H1 (cell line): ENCODE measurements at regions not wholly inside any gene's neighbourhood (a gene's known extent, or its start where the extent isn't known, plus 50 kb on each side); places are given as distances from the start of the nearest gene placed in this dataset.

Experiments
- CTCF ChIA-PET: fragments of 300-600 bp; sonication (Branson Sonifier 250); formaldehyde crosslinking; loops from one replicate; lab custom pipeline; 2021; ENCODE audit not compliant: partially characterized antibody; lab: Charles Lee
- POLR2A ChIA-PET: fragments of 300-600 bp; sonication (Branson Sonifier 250); formaldehyde crosslinking; loops from one replicate; lab custom pipeline; 2021; ENCODE audit warnings: inconsistent platforms; ENCODE audit not compliant: partially characterized antibody; lab: Charles Lee
- DNase-seq, 2 experiments: peaks; one replicate each; pipeline versions ENCODE4 v3.0.0 to v3.0.0-alpha.2; 2010 to 2022; ENCODE audit warnings: low spot score in 2 of 2, low read depth in 1 of 2, mixed read lengths in 1 of 2
- FAIRE-seq: peaks from 2 replicates; lab custom pipeline; 2011; peaks lifted over from hg19 to GRCh38; lab: Jason Lieb, UNC
- H2AFZ ChIP-seq: 2 replicates; pipeline ENCODE4 v1.8.1; 2012; ENCODE audit warnings: low read length, inconsistent platforms
- H2AK5ac ChIP-seq: 2 replicates; pipeline ENCODE4 v1.6.1; 2013; ENCODE audit warnings: low read depth, low read length
- H2BK120ac ChIP-seq: replicated peaks from 2 replicates; pipeline ENCODE3; 2013; ENCODE audit warnings: low read depth, low read length, inconsistent platforms
- H2BK12ac ChIP-seq: 2 replicates; pipeline ENCODE4 v1.6.1; 2013; ENCODE audit warnings: low read depth, low read length
- H2BK15ac ChIP-seq: 2 replicates; pipeline ENCODE4 v1.6.1; 2013; ENCODE audit warnings: low read length
- H2BK20ac ChIP-seq: 2 replicates; pipeline ENCODE4 v1.6.1; 2013; ENCODE audit warnings: low read length
- H2BK5ac ChIP-seq: 2 replicates; pipeline ENCODE4 v1.6.1; 2013; ENCODE audit warnings: low read depth, low read length
- H3K14ac ChIP-seq: 2 replicates; pipeline ENCODE4 v1.6.1; 2013; ENCODE audit warnings: inconsistent platforms; ENCODE audit not compliant: insufficient read length
- H3K18ac ChIP-seq: 2 replicates; pipeline ENCODE4 v1.6.1; 2013; ENCODE audit warnings: low read length; ENCODE audit errors: extremely low read depth
- H3K23ac ChIP-seq: 2 replicates; pipeline ENCODE4 v1.6.1; 2013; ENCODE audit warnings: inconsistent platforms; ENCODE audit not compliant: insufficient read length
- H3K23me2 ChIP-seq: 2 replicates; pipeline ENCODE4 v1.6.1; 2013; ENCODE audit warnings: low read depth, low read length
- H3K27ac ChIP-seq: 2 replicates; pipeline ENCODE4 v1.6.1; 2011; ENCODE audit warnings: low read depth, low read length, inconsistent platforms
- H3K27me3 ChIP-seq, 4 experiments: replicated peaks in 1 of 4; 1 replicate in 1 of 4; 2 replicates in 3 of 4; pipeline versions ENCODE4 v1.6.1 to v1.8.1; 2011 to 2013; ENCODE audit warnings: low read length in 3 of 4, mild to moderate bottlenecking in 3 of 4, inconsistent platforms in 2 of 4, mixed read lengths in 2 of 4, moderate library complexity in 1 of 4; ENCODE audit not compliant: control insufficient read depth in 3 of 4, insufficient read depth in 3 of 4; ENCODE audit errors: extremely low read depth in 1 of 4
- H3K36me3 ChIP-seq, 4 experiments: 2 replicates each; pipeline versions ENCODE4 v1.6.1 to v1.8.1; 2011 to 2013; ENCODE audit warnings: mild to moderate bottlenecking in 4 of 4, low read length in 3 of 4, moderate library complexity in 2 of 4, control low read depth in 1 of 4, inconsistent platforms in 1 of 4; ENCODE audit not compliant: insufficient read depth in 4 of 4, control insufficient read depth in 2 of 4
- H3K4ac ChIP-seq: replicated peaks from 2 replicates; pipeline ENCODE3; 2013; ENCODE audit warnings: low read length, low read depth, mixed read lengths, inconsistent platforms; ENCODE audit not compliant: insufficient read length
- H3K4me1 ChIP-seq, 4 experiments: replicated peaks in 1 of 4; 1 replicate in 1 of 4; 2 replicates in 3 of 4; pipeline versions ENCODE4 v1.6.1 to v1.8.1; 2011 to 2013; ENCODE audit warnings: low read length in 3 of 4, inconsistent platforms in 2 of 4, mixed read lengths in 1 of 4; ENCODE audit not compliant: insufficient read depth in 4 of 4, control insufficient read depth in 3 of 4
- H3K4me2 ChIP-seq, 2 experiments: 2 replicates each; pipeline versions ENCODE4 v1.6.1 to v1.8.1; 2011 to 2013; ENCODE audit warnings: low read depth in 2 of 2, low read length in 2 of 2, control low read depth in 1 of 2, inconsistent platforms in 1 of 2, mild to moderate bottlenecking in 1 of 2; ENCODE audit not compliant: insufficient read depth in 1 of 2
- H3K4me3 ChIP-seq, 4 experiments: fragments of 200-600, 300-600 bp in 1 of 4; sonication (generic), shearing (Covaris generic), sonication (Bioruptor Twin) in 1 of 4; 2 replicates each; pipeline versions ENCODE4 v1.5.1 to v1.8.1; 2011 to 2016; ENCODE audit warnings: low read length in 4 of 4, low read depth in 3 of 4, control low read depth in 2 of 4, inconsistent platforms in 2 of 4, mild to moderate bottlenecking in 2 of 4, mixed read lengths in 1 of 4, moderate library complexity in 1 of 4; ENCODE audit not compliant: insufficient read depth in 2 of 4; ENCODE audit errors: extremely low read depth in 1 of 4
- H3K56ac ChIP-seq: replicated peaks from 2 replicates; pipeline ENCODE3; 2013; ENCODE audit warnings: low read depth, mild to moderate bottlenecking, mixed read lengths, low read length, inconsistent platforms; ENCODE audit not compliant: insufficient read length
- H3K79me1 ChIP-seq: 2 replicates; pipeline ENCODE4 v1.6.1; 2013; ENCODE audit warnings: low read depth, low read length, control low read depth
- H3K79me2 ChIP-seq, 2 experiments: 2 replicates each; pipeline versions ENCODE4 v1.6.1 to v1.8.1; 2012 to 2013; ENCODE audit warnings: low read length in 2 of 2, mild to moderate bottlenecking in 2 of 2, inconsistent platforms in 1 of 2; ENCODE audit not compliant: insufficient read depth in 2 of 2, control insufficient read depth in 1 of 2
- H3K9ac ChIP-seq, 4 experiments: replicated peaks in 1 of 4; 1 replicate in 1 of 4; 2 replicates in 3 of 4; pipeline versions ENCODE4 v1.6.1 to v1.8.1; 2011 to 2013; ENCODE audit warnings: low read depth in 3 of 4, low read length in 3 of 4, control low read depth in 2 of 4, mild to moderate bottlenecking in 2 of 4, moderate library complexity in 2 of 4, inconsistent platforms in 1 of 4; ENCODE audit errors: extremely low read depth in 1 of 4
- H3K9me3 ChIP-seq, 2 experiments: 2 replicates each; pipeline versions ENCODE4 v1.6.1 to v1.8.1; 2012 to 2013; ENCODE audit warnings: mild to moderate bottlenecking in 2 of 2, moderate library complexity in 2 of 2, control low read depth in 1 of 2, inconsistent platforms in 1 of 2, low read depth in 1 of 2, low read length in 1 of 2, mixed read lengths in 1 of 2; ENCODE audit not compliant: insufficient read depth in 2 of 2
- H4K20me1 ChIP-seq, 2 experiments: replicated peaks in 1 of 2; 2 replicates each; pipeline versions ENCODE3 to v1.8.1; 2011 to 2013; ENCODE audit warnings: inconsistent platforms in 2 of 2, low read length in 2 of 2, mild to moderate bottlenecking in 1 of 2; ENCODE audit not compliant: insufficient read depth in 2 of 2, control insufficient read depth in 1 of 2
- H4K5ac ChIP-seq: 2 replicates; pipeline ENCODE4 v1.6.1; 2013; ENCODE audit warnings: low read length, low read depth, mixed read lengths, inconsistent platforms; ENCODE audit not compliant: insufficient read length
- H4K8ac ChIP-seq: 2 replicates; pipeline ENCODE4 v1.8.0; 2013; ENCODE audit warnings: mild to moderate bottlenecking, moderate library complexity, low read length, inconsistent platforms; ENCODE audit not compliant: insufficient read depth; ENCODE audit errors: extremely low read depth
- H4K91ac ChIP-seq: replicated peaks from 2 replicates; pipeline ENCODE3; 2013; ENCODE audit warnings: low read length, mixed read lengths, inconsistent platforms; ENCODE audit not compliant: insufficient read length
- ATF2 ChIP-seq: IDR thresholded peaks from 2 replicates; pipeline ENCODE4 v1.6.1; 2012; ENCODE audit warnings: low read length, inconsistent platforms
- BACH1 ChIP-seq: IDR thresholded peaks from 2 replicates; pipeline ENCODE4 v1.6.1; 2012; ENCODE audit warnings: low read length, improper control_type of control experiment
- CBX5 ChIP-seq: fragments of 300-800, 300-1000 bp; sonication (generic); IDR thresholded peaks from 2 replicates; pipeline ENCODE4 v1.7.1; 2016; ENCODE audit warnings: antibody characterized with exemption, low read length, low read depth
- CTCF ChIP-seq, 3 experiments: IDR thresholded peaks; 1 replicate in 2 of 3; 2 replicates in 1 of 3; pipeline versions ENCODE4 v1.5.1 to v1.6.1; 2011; ENCODE audit warnings: low read length in 3 of 3, mild to moderate bottlenecking in 3 of 3, inconsistent platforms in 2 of 3, low read depth in 1 of 3, moderate library complexity in 1 of 3; ENCODE audit not compliant: insufficient read depth in 1 of 3; ENCODE audit errors: control extremely low read depth in 1 of 3
- RXRA ChIP-seq: IDR thresholded peaks from 2 replicates; pipeline ENCODE4 v1.6.1; 2011; ENCODE audit warnings: low read depth, mild to moderate bottlenecking, low read length, moderate library complexity; ENCODE audit not compliant: insufficient read depth
- SIRT6 ChIP-seq: IDR thresholded peaks from one replicate; pipeline ENCODE4 v1.7.1; 2012; ENCODE audit warnings: low read length, inconsistent platforms
- WGBS, 2 experiments: shearing (Covaris generic) in 1 of 2; methylation state at CpG; one replicate each; pipeline versions ENCODE4 v1.1.6 to v1.1.7; 2013 to 2015; ENCODE audit warnings: low lambda C conversion rate in 2 of 2, mixed read lengths in 2 of 2, inconsistent platforms in 1 of 2, low coverage in 1 of 2, missing lambda C conversion rate in 1 of 2; ENCODE audit not compliant: insufficient replicate concordance in 2 of 2, insufficient coverage in 1 of 2, insufficient read length in 1 of 2; ENCODE audit errors: extremely low coverage in 1 of 2, missing lambda C conversion rate in 1 of 2; 5-methylcytosine and 5-hydroxymethylcytosine counted together

- H3K4me1 ChIP-seq = no peaks in the 10 kb centered on the region; a peak in 1 of 7 replicates
- H4K5ac ChIP-seq = no peak overlapping the region
- H3K14ac ChIP-seq = no peak overlapping the region
- FAIRE-seq (no peak), DNase-seq (no peak)
- no peak overlapping the region for H2BK20ac ChIP-seq
- no peak overlapping the region for H2BK15ac ChIP-seq
- no peaks in the 10 kb centered on the region for H3K27me3 ChIP-seq
- H3K18ac ChIP-seq = no peak overlapping the region
- ChIA-PET CTCF (interaction anchor here (0.6 to 1.4 kb wide), 4 partner anchors 11 to 80 kb away, joined by 3 to 4 read pairs (median 3); no protein-coding TSS in a partner anchor), POLR2A (no interaction called here)
- no peaks in the 10 kb centered on the region for H3K79me2 ChIP-seq
- H2AFZ ChIP-seq = no peak overlapping the region
- no peak overlapping the region for H3K23ac ChIP-seq
- H2BK5ac ChIP-seq = no peak overlapping the region
- H3K79me1 ChIP-seq = no peaks in the 10 kb centered on the region
- 87% methylated on average over 11 of the region's 13 CpGs; no CpG with 5 or more reads in 1 of the 2 experiments for WGBS, 2 experiments
- H3K9me3 ChIP-seq = no peaks in the 10 kb centered on the region; a peak in 1 of 4 replicates
- no peak overlapping the region for H3K4me3 ChIP-seq
- H2BK12ac ChIP-seq = no peak overlapping the region
- H4K20me1 ChIP-seq = no peaks in the 10 kb centered on the region
- no peaks in the 10 kb centered on the region; the same call in 1 of the 2 replicates for H3K23me2 ChIP-seq
- H3K4me2 ChIP-seq = no peak overlapping the region
- no peak overlapping the region for H2AK5ac ChIP-seq
- H2BK120ac ChIP-seq = no peak overlapping the region
- H3K9ac ChIP-seq = no peak overlapping the region
- no peak overlapping the region for H4K91ac ChIP-seq
- H3K36me3 ChIP-seq = no peaks in the 10 kb centered on the region
- no peak overlapping the region for H3K4ac ChIP-seq
- H3K56ac ChIP-seq = no peak overlapping the region
- H3K27ac ChIP-seq = no peak overlapping the region
- H4K8ac ChIP-seq = peak overlapping the region; percentile 22; the same call in 1 of the 2 replicates
- TF ChIP-seq RXRA (no peak), SIRT6 (no peak), BACH1 (no peak), ATF2 (no peak), CTCF (IDR thresholded peaks at IDR 0.05; ENCODE audit: control extremely low read depth in 1 of 3, insufficient read depth in 1 of 3, low read depth in 1 of 3, low read length in 3 of 3) (no peak), CBX5 (no peak)
Measured at GRCh38 chr15:69843276-69843899, 254.3 kb downstream of the TLE3 start.
